ENCODE measurements at regions not wholly inside any gene's neighbourhood (a gene's known extent, or its start where the extent isn't known, plus 50 kb on each side); places are given as distances from the start of the nearest gene placed in this dataset.

DNA sequence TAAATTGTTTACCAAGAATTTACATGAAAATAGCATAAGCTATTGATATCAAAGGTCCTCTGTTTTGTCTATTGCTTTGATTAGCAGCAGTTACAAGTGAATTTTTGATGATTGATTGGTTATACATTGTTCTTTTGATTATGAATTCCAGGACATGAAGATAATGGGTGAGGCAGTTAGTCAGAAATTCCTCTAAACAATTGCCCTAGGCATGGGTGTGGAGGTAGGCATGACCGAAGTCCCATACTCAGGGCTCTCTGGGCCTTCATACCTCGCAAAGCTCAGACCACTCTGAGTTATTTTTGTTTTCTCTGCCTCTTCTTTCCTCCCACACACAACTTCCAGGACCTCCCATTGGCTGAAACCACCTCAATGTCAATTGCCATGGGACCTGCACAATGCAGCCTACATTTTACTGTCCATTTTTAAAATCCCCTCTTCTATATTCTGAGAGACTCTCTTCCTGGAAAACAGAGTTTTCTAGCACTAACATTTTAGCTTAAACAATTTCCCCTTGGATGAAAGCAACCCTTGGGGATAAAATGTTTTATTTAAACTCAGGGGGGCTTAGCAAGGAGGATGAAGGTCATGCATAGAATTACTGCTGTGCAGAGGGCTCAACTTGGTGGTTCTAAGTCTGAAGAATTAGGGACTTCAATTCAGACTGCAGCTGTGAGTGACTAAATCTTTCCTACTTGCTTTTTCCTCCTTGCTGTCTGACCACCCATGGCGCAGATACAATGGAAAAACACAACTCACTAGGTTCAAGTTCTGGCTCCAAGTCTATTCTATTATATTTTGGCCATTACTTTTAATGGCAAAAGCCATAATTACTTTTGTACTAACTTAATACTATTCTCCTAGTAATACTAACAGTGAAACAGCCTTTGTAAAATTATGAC is 594.8 kb downstream of the NTRK3 start:
- TF ChIP-seq, protein P1, sequence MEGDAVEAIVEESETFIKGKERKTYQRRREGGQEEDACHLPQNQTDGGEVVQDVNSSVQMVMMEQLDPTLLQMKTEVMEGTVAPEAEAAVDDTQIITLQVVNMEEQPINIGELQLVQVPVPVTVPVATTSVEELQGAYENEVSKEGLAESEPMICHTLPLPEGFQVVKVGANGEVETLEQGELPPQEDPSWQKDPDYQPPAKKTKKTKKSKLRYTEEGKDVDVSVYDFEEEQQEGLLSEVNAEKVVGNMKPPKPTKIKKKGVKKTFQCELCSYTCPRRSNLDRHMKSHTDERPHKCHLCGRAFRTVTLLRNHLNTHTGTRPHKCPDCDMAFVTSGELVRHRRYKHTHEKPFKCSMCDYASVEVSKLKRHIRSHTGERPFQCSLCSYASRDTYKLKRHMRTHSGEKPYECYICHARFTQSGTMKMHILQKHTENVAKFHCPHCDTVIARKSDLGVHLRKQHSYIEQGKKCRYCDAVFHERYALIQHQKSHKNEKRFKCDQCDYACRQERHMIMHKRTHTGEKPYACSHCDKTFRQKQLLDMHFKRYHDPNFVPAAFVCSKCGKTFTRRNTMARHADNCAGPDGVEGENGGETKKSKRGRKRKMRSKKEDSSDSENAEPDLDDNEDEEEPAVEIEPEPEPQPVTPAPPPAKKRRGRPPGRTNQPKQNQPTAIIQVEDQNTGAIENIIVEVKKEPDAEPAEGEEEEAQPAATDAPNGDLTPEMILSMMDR (IDR thresholded peaks at IDR 0.05; ENCODE audit: low read depth, low read length, missing control alignments), result no peak
- no peak overlapping the region for H3K4me3 ChIP-seq (replicated peaks; ENCODE audit: low read depth, low read length)
- DNase-seq (ENCODE audit: extremely low read depth, low read depth), result no peak

DNA sequence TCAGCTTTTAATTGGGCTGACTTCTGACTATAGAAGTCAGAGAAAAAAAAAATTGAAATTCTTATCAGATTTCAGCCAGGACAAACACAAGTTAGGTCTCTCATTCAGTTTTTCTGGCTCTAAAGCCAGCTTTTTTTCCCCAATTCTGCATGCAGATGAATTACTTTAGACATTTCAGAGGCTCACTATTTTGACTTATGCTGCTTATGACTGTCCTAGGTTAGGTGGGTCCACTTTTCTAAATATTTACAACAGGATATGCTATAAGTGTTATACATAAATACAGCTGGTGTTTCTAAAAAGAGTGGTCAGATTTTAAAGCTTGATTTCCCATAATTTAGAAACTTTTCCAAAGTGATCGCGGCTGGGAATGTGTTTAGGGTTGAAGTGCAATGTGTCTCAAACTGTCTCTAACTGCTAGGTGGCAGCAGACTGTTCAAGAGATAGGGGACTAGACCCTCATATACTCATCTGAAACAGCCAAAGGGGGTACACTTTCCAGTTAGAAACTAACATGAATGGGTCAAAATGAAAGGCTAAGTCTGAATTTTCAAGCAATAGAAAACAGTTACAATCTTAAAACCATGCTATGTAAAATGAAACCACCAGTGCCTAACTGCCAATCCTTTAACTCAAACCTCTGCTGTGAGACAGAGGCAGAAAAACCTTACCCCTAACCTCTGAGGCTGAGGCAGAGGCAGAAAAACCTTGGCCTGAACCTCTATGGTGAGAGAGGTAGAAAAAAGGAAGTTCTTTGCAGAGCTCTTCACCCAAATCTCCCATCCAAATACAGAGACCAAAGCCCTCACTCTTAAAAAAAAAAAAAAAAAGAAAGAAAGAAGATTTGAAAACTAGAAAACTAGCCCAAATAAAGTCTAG is 596.0 kb downstream of the NTRK3 start:
- TF ChIP-seq, protein P1 (IDR thresholded peaks at IDR 0.05; ENCODE audit: low read depth, low read length, missing control alignments), result no peak
- no peak overlapping the region for H3K4me3 ChIP-seq (replicated peaks; ENCODE audit: low read depth, low read length)
- no peak for DNase-seq (ENCODE audit: extremely low read depth, low read depth)

DNA sequence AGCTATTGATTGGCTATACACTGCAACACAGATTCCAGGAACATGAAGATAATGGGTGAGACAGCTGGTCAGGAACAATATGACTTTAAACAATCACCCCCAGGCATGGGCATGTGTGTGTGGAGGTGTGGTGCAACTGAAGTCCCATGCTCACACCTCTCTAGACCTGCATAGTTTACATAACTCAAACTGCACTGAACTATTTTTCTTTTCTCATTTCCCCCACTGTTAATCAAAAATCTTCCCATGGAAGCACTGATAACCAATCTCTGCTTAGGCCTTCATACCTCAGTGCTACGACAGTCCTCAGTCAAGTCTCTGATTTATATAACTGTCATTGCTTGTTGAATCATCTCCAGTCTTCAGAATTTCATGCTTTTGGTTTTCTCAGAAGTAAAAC is 600.2 kb downstream of the NTRK3 start:
- no peak for DNase-seq (ENCODE audit: extremely low read depth, low read depth)
- no peak overlapping the region for H3K4me3 ChIP-seq (replicated peaks; ENCODE audit: low read depth, low read length)
- TF ChIP-seq, protein P1 (IDR thresholded peaks at IDR 0.05; ENCODE audit: low read depth, low read length, missing control alignments), result no peak

DNA sequence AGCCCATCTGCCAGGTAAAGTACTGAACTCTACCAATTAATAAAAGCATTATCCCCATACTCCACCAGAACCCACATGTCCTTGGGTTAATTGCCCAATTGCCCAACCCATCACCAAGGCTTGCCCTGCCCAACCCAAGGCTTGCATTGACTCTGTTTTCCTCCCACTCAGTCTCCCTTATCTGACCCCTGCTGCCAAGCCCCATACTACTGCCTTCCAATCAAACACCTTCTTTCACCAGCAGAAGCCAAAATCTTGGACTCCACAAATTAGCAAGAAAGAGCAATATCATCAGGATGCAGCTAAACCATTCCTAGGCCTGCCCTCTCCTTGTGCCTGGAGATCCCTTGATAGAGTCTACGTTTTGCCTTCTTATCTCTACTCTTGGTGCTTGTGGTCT is 602.9 kb downstream of the NTRK3 start:
- no peak for DNase-seq (ENCODE audit: extremely low read depth, low read depth)
- no peak overlapping the region for H3K4me3 ChIP-seq (replicated peaks; ENCODE audit: low read depth, low read length)
- TF ChIP-seq, protein P1 (IDR thresholded peaks at IDR 0.05; ENCODE audit: low read depth, low read length, missing control alignments), result no peak

DNA sequence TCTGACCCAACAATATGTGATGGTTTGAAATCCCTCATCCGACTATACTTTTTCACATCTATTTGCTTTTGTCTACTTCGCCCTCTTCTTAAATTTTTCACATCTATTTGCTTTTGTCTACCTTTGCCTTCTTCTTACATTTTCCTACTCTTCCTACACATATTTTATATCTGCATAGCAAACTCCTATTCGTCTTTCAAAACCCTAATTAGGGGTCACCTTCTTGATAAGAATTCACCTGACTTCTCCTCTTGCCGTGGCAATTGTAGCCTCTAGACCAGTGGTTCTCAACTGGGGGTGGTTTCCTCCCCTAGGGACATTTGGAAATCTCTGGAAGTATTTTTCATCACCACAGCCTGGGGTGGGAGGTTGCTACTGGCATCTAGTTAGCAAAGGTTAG is 607.4 kb downstream of the NTRK3 start:
- TF ChIP-seq, protein P1 (IDR thresholded peaks at IDR 0.05; ENCODE audit: low read depth, low read length, missing control alignments), result no peak
- DNase-seq (ENCODE audit: extremely low read depth, low read depth), result no peak
- no peak overlapping the region for H3K4me3 ChIP-seq (replicated peaks; ENCODE audit: low read depth, low read length)

DNA sequence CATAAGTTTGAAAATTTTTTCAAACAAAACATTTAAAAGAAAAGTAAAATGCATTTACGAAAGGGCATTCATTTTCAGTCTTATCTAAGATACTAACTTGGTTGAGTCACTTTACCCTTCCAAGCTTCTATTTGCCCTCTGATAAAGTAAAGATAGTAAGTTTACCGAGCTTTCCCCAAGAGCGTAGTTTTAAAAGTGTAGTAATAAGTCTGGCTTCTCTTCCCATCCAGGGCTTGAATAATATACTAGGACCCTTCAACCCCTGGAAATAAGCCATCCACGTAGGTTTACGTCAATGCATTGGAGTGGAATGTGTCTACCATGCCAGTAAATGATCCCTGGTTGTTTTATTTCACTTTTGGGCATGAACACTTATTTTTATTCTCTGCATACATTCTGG is 608.3 kb downstream of the NTRK3 start:
- H3K4me3 ChIP-seq (replicated peaks; ENCODE audit: low read depth, low read length), result no peak overlapping the region
- TF ChIP-seq, protein P1 (IDR thresholded peaks at IDR 0.05; ENCODE audit: low read depth, low read length, missing control alignments), result no peak
- no peak for DNase-seq (ENCODE audit: extremely low read depth, low read depth)
